ENCODE measurements at regions not wholly inside any gene's neighbourhood (a gene's known extent, or its start where the extent isn't known, plus 50 kb on each side); places are given as distances from the start of the nearest gene placed in this dataset.

DNA sequence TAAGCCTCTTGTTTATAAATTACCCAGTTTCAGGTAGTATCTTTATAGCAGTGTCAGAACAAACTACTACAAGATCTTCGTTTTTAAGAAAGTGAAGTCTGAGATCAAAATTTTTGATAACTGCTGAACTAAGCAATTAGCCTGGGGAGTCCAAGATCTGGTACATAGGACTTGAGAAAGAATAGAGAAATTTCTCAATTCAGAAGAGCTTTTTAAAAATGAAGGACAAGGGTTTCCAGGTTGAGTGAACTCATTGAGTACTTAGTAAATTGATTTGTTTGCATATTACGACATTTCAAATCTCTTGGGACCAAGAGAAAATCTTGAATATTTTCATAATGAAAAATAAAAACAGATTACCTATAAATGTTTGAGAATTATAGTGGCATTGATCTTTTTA, 386.6 kb upstream of the THRB start:
- 91% methylated on average over 2 of the region's 2 CpGs; no CpG with 5 or more reads in 1 of the 2 experiments for WGBS, 2 experiments (ENCODE audit: extremely low coverage in 1 of 2, insufficient coverage in 1 of 2, insufficient read length in 1 of 2, insufficient replicate concordance in 2 of 2, low coverage in 1 of 2, low lambda C conversion rate in 2 of 2, missing lambda C conversion rate in 1 of 2)
- no peaks in the 10 kb centered on the region for H3K23me2 ChIP-seq (ENCODE audit: low read depth, low read length)
- no peak overlapping the region for H3K4ac ChIP-seq (replicated peaks; ENCODE audit: insufficient read length, low read depth, low read length)
- H2BK120ac ChIP-seq (replicated peaks; ENCODE audit: low read depth, low read length), result no peak overlapping the region
- H2AFZ ChIP-seq (ENCODE audit: low read length), result no peak overlapping the region
- no peaks in the 10 kb centered on the region for H3K79me1 ChIP-seq (ENCODE audit: low read depth, low read length)
- no peak overlapping the region for H3K9ac ChIP-seq (replicated peaks in 1 of 4; ENCODE audit: extremely low read depth in 1 of 4, low read depth in 3 of 4, low read length in 3 of 4)
- no peaks in the 10 kb centered on the region for H3K27me3 ChIP-seq (replicated peaks in 1 of 4; ENCODE audit: control insufficient read depth in 3 of 4, extremely low read depth in 1 of 4, insufficient read depth in 3 of 4, low read length in 3 of 4)
- H2BK15ac ChIP-seq (ENCODE audit: low read length), result no peak overlapping the region
- no peaks in the 10 kb centered on the region for H3K9me3 ChIP-seq (ENCODE audit: insufficient read depth in 2 of 2, low read depth in 1 of 2, low read length in 1 of 2)
- H2AK5ac ChIP-seq (ENCODE audit: low read depth, low read length), result no peak overlapping the region
- no peaks in the 10 kb centered on the region for H4K20me1 ChIP-seq (replicated peaks in 1 of 2; ENCODE audit: control insufficient read depth in 1 of 2, insufficient read depth in 2 of 2, low read length in 2 of 2)
- H4K5ac ChIP-seq (ENCODE audit: insufficient read length, low read depth, low read length), result no peak overlapping the region
- POLR2A ChIA-PET (ENCODE audit: partially characterized antibody), result no interaction called here
- H2BK20ac ChIP-seq (ENCODE audit: low read length), result no peak overlapping the region
- H3K4me2 ChIP-seq (ENCODE audit: insufficient read depth in 1 of 2, low read depth in 2 of 2, low read length in 2 of 2), result no peak overlapping the region
- DNase-seq (ENCODE audit: low read depth in 1 of 2, low spot score in 2 of 2) (no peak), FAIRE-seq (no peak)
- no peak overlapping the region for H3K56ac ChIP-seq (replicated peaks; ENCODE audit: insufficient read length, low read depth, low read length)
- TF ChIP-seq CHD1 (IDR thresholded peaks at IDR 0.05; ENCODE audit: low read depth, low read length) (no peak), CTBP2 (IDR thresholded peaks at IDR 0.05; ENCODE audit: borderline replicate concordance, insufficient read depth, insufficient read length, low read length) (no peak), NANOG (IDR thresholded peaks at IDR 0.05; ENCODE audit: insufficient read depth, low read depth, low read length, poor library complexity, severe bottlenecking) (no peak), PHF8 (conservative IDR thresholded peaks at IDR 0.05; ENCODE audit: low read depth, low read length) (no peak), GTF2F1 (IDR thresholded peaks at IDR 0.05; ENCODE audit: borderline replicate concordance, low read depth, low read length) (no peak), CBX8 (IDR thresholded peaks at IDR 0.05; ENCODE audit: borderline replicate concordance, low read depth, low read length) (no peak), BRCA1 (IDR thresholded peaks at IDR 0.05; ENCODE audit: low read depth, low read length) (no peak), SIN3A (conservative IDR thresholded peaks at IDR 0.05 in 1 of 2, IDR thresholded peaks at IDR 0.05 in 1 of 2; ENCODE audit: low read depth in 1 of 2, low read length in 2 of 2) (no peak), BCL11A (IDR thresholded peaks at IDR 0.05; ENCODE audit: low read depth in 2 of 2, low read length in 2 of 2) (no peak), KDM5A (IDR thresholded peaks at IDR 0.05; ENCODE audit: low read length) (no peak), YY1 (IDR thresholded peaks at IDR 0.05; ENCODE audit: low read depth, low read length) (no peak)
- TF ChIP-seq, protein P1, sequence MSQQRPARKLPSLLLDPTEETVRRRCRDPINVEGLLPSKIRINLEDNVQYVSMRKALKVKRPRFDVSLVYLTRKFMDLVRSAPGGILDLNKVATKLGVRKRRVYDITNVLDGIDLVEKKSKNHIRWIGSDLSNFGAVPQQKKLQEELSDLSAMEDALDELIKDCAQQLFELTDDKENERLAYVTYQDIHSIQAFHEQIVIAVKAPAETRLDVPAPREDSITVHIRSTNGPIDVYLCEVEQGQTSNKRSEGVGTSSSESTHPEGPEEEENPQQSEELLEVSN (IDR thresholded peaks at IDR 0.05), result no peak
- H2BK5ac ChIP-seq (ENCODE audit: low read depth, low read length), result no peak overlapping the region
- H3K4me3 ChIP-seq (ENCODE audit: extremely low read depth in 1 of 4, insufficient read depth in 2 of 4, low read depth in 3 of 4, low read length in 4 of 4), result no peak overlapping the region
- no peaks in the 10 kb centered on the region for H3K79me2 ChIP-seq (ENCODE audit: control insufficient read depth in 1 of 2, insufficient read depth in 2 of 2, low read length in 2 of 2)
- peaks cover 0 to under 1% (median under 1%) of the 10 kb centered on the region in 4 experiments; a peak in 2 of 7 replicates for H3K4me1 ChIP-seq (replicated peaks in 1 of 4; ENCODE audit: control insufficient read depth in 3 of 4, insufficient read depth in 4 of 4, low read length in 3 of 4)
- no peak overlapping the region for H3K18ac ChIP-seq (ENCODE audit: extremely low read depth, low read length)
- no peak overlapping the region for H3K14ac ChIP-seq (ENCODE audit: insufficient read length)
- H3K23ac ChIP-seq (ENCODE audit: insufficient read length), result no peak overlapping the region
- H3K36me3 ChIP-seq (ENCODE audit: control insufficient read depth in 2 of 4, insufficient read depth in 4 of 4, low read length in 3 of 4), result no peaks in the 10 kb centered on the region
- CTCF ChIA-PET (ENCODE audit: partially characterized antibody), result no interaction called here
- H4K8ac ChIP-seq (ENCODE audit: extremely low read depth, insufficient read depth, low read length), result no peak overlapping the region
- H3K27ac ChIP-seq (ENCODE audit: low read depth, low read length), result no peak overlapping the region
- no peak overlapping the region for H4K91ac ChIP-seq (replicated peaks; ENCODE audit: insufficient read length, low read length)
- no peak overlapping the region for H2BK12ac ChIP-seq (ENCODE audit: low read depth, low read length)

Data from H1 (cell line).